Neural cell (in vitro differentiated cells): ENCODE measurements at regions not wholly inside any gene's neighbourhood (a gene's known extent, or its start where the extent isn't known, plus 50 kb on each side); places are given as distances from the start of the nearest gene placed in this dataset.

Experiments
- H2AFZ ChIP-seq: fragments of 200-600, 300-800 bp; sonication (generic), shearing (Covaris generic); 2 replicates; pipeline ENCODE4 v1.6.0; 2014; ENCODE audit warnings: low read depth, mild to moderate bottlenecking, antibody characterized with exemption, low read length, moderate library complexity
- H3F3A ChIP-seq: fragments of 200-600 bp; shearing (Covaris generic); 2 replicates; pipeline ENCODE4 v1.6.1; 2016; ENCODE audit warnings: mild to moderate bottlenecking, moderate library complexity, mixed read lengths, antibody characterized with exemption, low read length; ENCODE audit not compliant: insufficient read depth, poor library complexity, severe bottlenecking
- H3K27ac ChIP-seq: fragments of 200-600, 300-800 bp; sonication (generic), shearing (Covaris generic); 2 replicates; pipeline ENCODE4 v1.5.1; 2014; ENCODE audit warnings: mild to moderate bottlenecking, low read length, moderate library complexity
- H3K27me3 ChIP-seq: fragments of 300-800, 200-600 bp; sonication (generic), shearing (Covaris generic); 2 replicates; pipeline ENCODE4 v1.6.0; 2014; ENCODE audit warnings: mild to moderate bottlenecking, low read depth, low read length, moderate library complexity; ENCODE audit not compliant: insufficient read depth
- H3K36me3 ChIP-seq: fragments of 300-800, 200-600 bp; sonication (generic), shearing (Covaris generic); 2 replicates; pipeline ENCODE4 v1.5.1; 2014; ENCODE audit warnings: mild to moderate bottlenecking, antibody characterized with exemption, low read length, moderate library complexity; ENCODE audit not compliant: insufficient read depth
- H3K4me2 ChIP-seq: fragments of 300-800, 200-600 bp; sonication (generic), shearing (Covaris generic); 2 replicates; pipeline ENCODE4 v1.6.0; 2014; ENCODE audit warnings: mild to moderate bottlenecking, low read length
- H3K4me3 ChIP-seq: fragments of 300-800, 200-600 bp; sonication (generic), shearing (Covaris generic); 2 replicates; pipeline ENCODE4 v1.5.1; 2014; ENCODE audit warnings: mild to moderate bottlenecking, low read length, moderate library complexity
- H3K79me2 ChIP-seq: fragments of 200-600 bp; shearing (Covaris generic); replicated peaks from 2 replicates; pipeline ENCODE4 v1.6.0; 2014; ENCODE audit warnings: mild to moderate bottlenecking, low read length, moderate library complexity; ENCODE audit not compliant: insufficient read depth
- H3K9ac ChIP-seq: fragments of 300-800, 200-600 bp; sonication (generic), shearing (Covaris generic); 2 replicates; pipeline ENCODE4 v1.6.1; 2016; ENCODE audit warnings: mild to moderate bottlenecking, low read length, mixed read lengths
- H3K9me2 ChIP-seq: fragments of 200-600 bp; shearing (Covaris generic); 2 replicates; pipeline ENCODE4 v1.6.1; 2016; ENCODE audit warnings: mild to moderate bottlenecking, low read length, mixed read lengths; ENCODE audit not compliant: insufficient read depth
- H3K9me3 ChIP-seq: fragments of 200-600, 300-800 bp; sonication (generic), shearing (Covaris generic); 2 replicates; pipeline ENCODE4 v1.6.1; 2016; ENCODE audit warnings: mild to moderate bottlenecking, mixed run types, low read length, moderate library complexity, mixed read lengths
- H4K20me1 ChIP-seq: fragments of 200-600 bp; shearing (Covaris generic); 2 replicates; pipeline ENCODE4 v1.6.1; 2016; ENCODE audit warnings: mild to moderate bottlenecking, mixed run types; ENCODE audit not compliant: insufficient read depth
- EP300 ChIP-seq: fragments of 450-650 bp; conservative IDR thresholded peaks from 2 replicates; pipeline ENCODE4 v1.6.1; 2014; ENCODE audit warnings: antibody characterized with exemption, mild to moderate bottlenecking, moderate library complexity; ENCODE audit not compliant: poor library complexity, severe bottlenecking
- EZH2 ChIP-seq: fragments of 200-600, 300-800 bp; shearing (Covaris generic), sonication (generic); IDR thresholded peaks from 2 replicates; pipeline ENCODE4 v1.6.1; 2014; ENCODE audit warnings: antibody characterized with exemption, low read length, borderline replicate concordance, mild to moderate bottlenecking; ENCODE audit not compliant: insufficient read depth, poor library complexity, severe bottlenecking
- MXI1 ChIP-seq: fragments of 450-650 bp; conservative IDR thresholded peaks from 2 replicates; pipeline ENCODE4 v1.6.1; 2014; ENCODE audit warnings: antibody characterized with exemption, mild to moderate bottlenecking; ENCODE audit not compliant: poor library complexity, severe bottlenecking
- POLR2AphosphoS5 ChIP-seq: IDR thresholded peaks from 2 replicates; pipeline ENCODE4 v1.6.1; 2012
- RAD21 ChIP-seq: fragments of 450-650 bp; conservative IDR thresholded peaks from 2 replicates; pipeline ENCODE4 v1.6.1; 2014; ENCODE audit warnings: antibody characterized with exemption, mild to moderate bottlenecking, moderate library complexity
- SMC3 ChIP-seq: fragments of 450-650 bp; conservative IDR thresholded peaks from 2 replicates; pipeline ENCODE4 v1.6.1; 2014; ENCODE audit warnings: antibody characterized with exemption, mild to moderate bottlenecking, moderate library complexity; ENCODE audit not compliant: poor library complexity
- TAF1 ChIP-seq: IDR thresholded peaks from 2 replicates; pipeline ENCODE4 v1.6.1; 2012; ENCODE audit warnings: low read depth
- TF ChIP-seq, protein P1 (sequence below): fragments of 450-650 bp; IDR thresholded peaks from 2 replicates; pipeline ENCODE4 v1.5.1; 2014; ENCODE audit warnings: antibody characterized with exemption, mild to moderate bottlenecking, moderate library complexity; ENCODE audit not compliant: poor library complexity, severe bottlenecking
- TF ChIP-seq, protein P2 (sequence below): IDR thresholded peaks from 2 replicates; pipeline ENCODE4 v1.6.1; 2012; ENCODE audit warnings: borderline replicate concordance

GRCh38 chr3:72231439-72232196 is 446.7 kb upstream of the PROK2 start:
- Histone ChIP-seq H3K9ac (no peak overlapping the region), H3K27ac (no peak overlapping the region), H3K36me3 (no peaks in the 10 kb centered on the region), H3F3A (no peaks in the 10 kb centered on the region), H3K9me3 (no peaks in the 10 kb centered on the region), H3K79me2 (no peaks in the 10 kb centered on the region), H2AFZ (no peak overlapping the region), H4K20me1 (no peaks in the 10 kb centered on the region), H3K4me3 (no peak overlapping the region), H3K9me2 (no peaks in the 10 kb centered on the region), H3K27me3 (no peaks in the 10 kb centered on the region), H3K4me2 (no peak overlapping the region)
- TF ChIP-seq, protein P1, sequence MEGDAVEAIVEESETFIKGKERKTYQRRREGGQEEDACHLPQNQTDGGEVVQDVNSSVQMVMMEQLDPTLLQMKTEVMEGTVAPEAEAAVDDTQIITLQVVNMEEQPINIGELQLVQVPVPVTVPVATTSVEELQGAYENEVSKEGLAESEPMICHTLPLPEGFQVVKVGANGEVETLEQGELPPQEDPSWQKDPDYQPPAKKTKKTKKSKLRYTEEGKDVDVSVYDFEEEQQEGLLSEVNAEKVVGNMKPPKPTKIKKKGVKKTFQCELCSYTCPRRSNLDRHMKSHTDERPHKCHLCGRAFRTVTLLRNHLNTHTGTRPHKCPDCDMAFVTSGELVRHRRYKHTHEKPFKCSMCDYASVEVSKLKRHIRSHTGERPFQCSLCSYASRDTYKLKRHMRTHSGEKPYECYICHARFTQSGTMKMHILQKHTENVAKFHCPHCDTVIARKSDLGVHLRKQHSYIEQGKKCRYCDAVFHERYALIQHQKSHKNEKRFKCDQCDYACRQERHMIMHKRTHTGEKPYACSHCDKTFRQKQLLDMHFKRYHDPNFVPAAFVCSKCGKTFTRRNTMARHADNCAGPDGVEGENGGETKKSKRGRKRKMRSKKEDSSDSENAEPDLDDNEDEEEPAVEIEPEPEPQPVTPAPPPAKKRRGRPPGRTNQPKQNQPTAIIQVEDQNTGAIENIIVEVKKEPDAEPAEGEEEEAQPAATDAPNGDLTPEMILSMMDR: no peak
- TF ChIP-seq MXI1 (no peak), POLR2AphosphoS5 (no peak), EP300 (no peak), TAF1 (no peak), SMC3 (no peak)

GRCh38 chr3:72230774-72231379 is 445.9 kb upstream of the PROK2 start:
- H4K20me1 ChIP-seq: no peaks in the 10 kb centered on the region
- TF ChIP-seq, protein P2, sequence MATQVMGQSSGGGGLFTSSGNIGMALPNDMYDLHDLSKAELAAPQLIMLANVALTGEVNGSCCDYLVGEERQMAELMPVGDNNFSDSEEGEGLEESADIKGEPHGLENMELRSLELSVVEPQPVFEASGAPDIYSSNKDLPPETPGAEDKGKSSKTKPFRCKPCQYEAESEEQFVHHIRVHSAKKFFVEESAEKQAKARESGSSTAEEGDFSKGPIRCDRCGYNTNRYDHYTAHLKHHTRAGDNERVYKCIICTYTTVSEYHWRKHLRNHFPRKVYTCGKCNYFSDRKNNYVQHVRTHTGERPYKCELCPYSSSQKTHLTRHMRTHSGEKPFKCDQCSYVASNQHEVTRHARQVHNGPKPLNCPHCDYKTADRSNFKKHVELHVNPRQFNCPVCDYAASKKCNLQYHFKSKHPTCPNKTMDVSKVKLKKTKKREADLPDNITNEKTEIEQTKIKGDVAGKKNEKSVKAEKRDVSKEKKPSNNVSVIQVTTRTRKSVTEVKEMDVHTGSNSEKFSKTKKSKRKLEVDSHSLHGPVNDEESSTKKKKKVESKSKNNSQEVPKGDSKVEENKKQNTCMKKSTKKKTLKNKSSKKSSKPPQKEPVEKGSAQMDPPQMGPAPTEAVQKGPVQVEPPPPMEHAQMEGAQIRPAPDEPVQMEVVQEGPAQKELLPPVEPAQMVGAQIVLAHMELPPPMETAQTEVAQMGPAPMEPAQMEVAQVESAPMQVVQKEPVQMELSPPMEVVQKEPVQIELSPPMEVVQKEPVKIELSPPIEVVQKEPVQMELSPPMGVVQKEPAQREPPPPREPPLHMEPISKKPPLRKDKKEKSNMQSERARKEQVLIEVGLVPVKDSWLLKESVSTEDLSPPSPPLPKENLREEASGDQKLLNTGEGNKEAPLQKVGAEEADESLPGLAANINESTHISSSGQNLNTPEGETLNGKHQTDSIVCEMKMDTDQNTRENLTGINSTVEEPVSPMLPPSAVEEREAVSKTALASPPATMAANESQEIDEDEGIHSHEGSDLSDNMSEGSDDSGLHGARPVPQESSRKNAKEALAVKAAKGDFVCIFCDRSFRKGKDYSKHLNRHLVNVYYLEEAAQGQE: no peak
- TF ChIP-seq EZH2: no peak
- no peak for TF ChIP-seq SMC3
- no peak for TF ChIP-seq EP300
- no peak for TF ChIP-seq TAF1
- TF ChIP-seq POLR2AphosphoS5: no peak
- TF ChIP-seq, protein P1: no peak
- TF ChIP-seq MXI1: no peak
- TF ChIP-seq RAD21: no peak
- no peaks in the 10 kb centered on the region for H3K36me3 ChIP-seq
- no peaks in the 10 kb centered on the region for H3K9me2 ChIP-seq
- peaks cover 6% of the 10 kb centered on the region for H3K9me3 ChIP-seq
- H3K79me2 ChIP-seq: no peaks in the 10 kb centered on the region
- no peaks in the 10 kb centered on the region for H3K27me3 ChIP-seq
- H3K4me3 ChIP-seq: no peak overlapping the region
- H2AFZ ChIP-seq: no peak overlapping the region
- H3K27ac ChIP-seq: no peak overlapping the region
- H3F3A ChIP-seq: no peaks in the 10 kb centered on the region
- no peak overlapping the region for H3K4me2 ChIP-seq
- no peak overlapping the region for H3K9ac ChIP-seq
